Type B pancreatic cell (in vitro differentiated cells): ENCODE measurements at regions not wholly inside any gene's neighbourhood (a gene's known extent, or its start where the extent isn't known, plus 50 kb on each side); places are given as distances from the start of the nearest gene placed in this dataset.
"Not testable (repeated sequence)": the region's sequence is repeated elsewhere in the genome, so short reads cannot be mapped to it uniquely, and the experiment has no call there.

Experiments
- DNase-seq: peaks from one replicate; pipeline ENCODE4 v3.0.0; 2021; ENCODE audit warnings: mixed read lengths; ENCODE audit not compliant: unreplicated experiment; ENCODE audit errors: extremely low spot score
- H3K27ac Mint-ChIP-seq: 2 replicates; pipeline ENCODE4 v1.8.0; 2021; ENCODE audit warnings: mild to moderate bottlenecking, mixed read lengths
- H3K27me3 Mint-ChIP-seq: 2 replicates; pipeline ENCODE4 v1.8.0; 2021; ENCODE audit warnings: mixed read lengths
- H3K36me3 Mint-ChIP-seq: 2 replicates; pipeline ENCODE4 v1.8.0; 2021; ENCODE audit warnings: mixed read lengths
- H3K4me1 Mint-ChIP-seq: one replicate; pipeline ENCODE4 v1.8.0; 2021; ENCODE audit warnings: mixed read lengths; ENCODE audit not compliant: unreplicated experiment
- H3K4me3 Mint-ChIP-seq: 2 replicates; pipeline ENCODE4 v1.8.0; 2021; ENCODE audit warnings: mild to moderate bottlenecking, mixed read lengths
- H3K9me3 Mint-ChIP-seq: 2 replicates; pipeline ENCODE4 v1.8.0; 2021; ENCODE audit warnings: mixed read lengths
- TF ChIP-seq, protein P1 (sequence below): fragments of 200-600 bp; sonication (generic); conservative IDR thresholded peaks from 2 replicates; pipeline ENCODE4 v1.5.0; 2021; ENCODE audit warnings: antibody characterized with exemption, mild to moderate bottlenecking

DNA sequence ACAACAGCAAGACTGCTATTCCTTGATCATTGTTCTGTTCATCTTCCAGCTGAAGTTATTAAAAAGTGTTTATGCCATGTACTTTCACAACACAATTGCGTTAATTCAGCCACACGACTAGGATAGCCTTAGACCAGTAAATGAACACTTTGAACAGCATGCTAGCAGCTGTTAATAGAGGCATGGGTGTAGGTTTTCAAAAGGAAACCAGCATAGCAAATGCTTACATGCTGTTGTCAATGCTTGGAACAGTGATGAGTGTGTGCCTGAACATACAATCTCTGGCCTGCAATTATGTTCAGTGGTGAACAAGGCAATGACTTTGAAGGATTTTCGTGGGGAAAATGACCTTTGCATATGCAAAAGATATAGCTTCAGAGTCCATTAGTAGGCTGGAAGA is 127.4 kb upstream of the RBM19 start:
- Mint-ChIP-seq H3K36me3 (no peaks in the 10 kb centered on the region), H3K27me3 (peaks cover 37% of the 10 kb centered on the region), H3K4me1 (no peaks in the 10 kb centered on the region), H3K4me3 (no peak overlapping the region), H3K27ac (no peak overlapping the region), H3K9me3 (no peaks in the 10 kb centered on the region)
- TF ChIP-seq, protein P1, sequence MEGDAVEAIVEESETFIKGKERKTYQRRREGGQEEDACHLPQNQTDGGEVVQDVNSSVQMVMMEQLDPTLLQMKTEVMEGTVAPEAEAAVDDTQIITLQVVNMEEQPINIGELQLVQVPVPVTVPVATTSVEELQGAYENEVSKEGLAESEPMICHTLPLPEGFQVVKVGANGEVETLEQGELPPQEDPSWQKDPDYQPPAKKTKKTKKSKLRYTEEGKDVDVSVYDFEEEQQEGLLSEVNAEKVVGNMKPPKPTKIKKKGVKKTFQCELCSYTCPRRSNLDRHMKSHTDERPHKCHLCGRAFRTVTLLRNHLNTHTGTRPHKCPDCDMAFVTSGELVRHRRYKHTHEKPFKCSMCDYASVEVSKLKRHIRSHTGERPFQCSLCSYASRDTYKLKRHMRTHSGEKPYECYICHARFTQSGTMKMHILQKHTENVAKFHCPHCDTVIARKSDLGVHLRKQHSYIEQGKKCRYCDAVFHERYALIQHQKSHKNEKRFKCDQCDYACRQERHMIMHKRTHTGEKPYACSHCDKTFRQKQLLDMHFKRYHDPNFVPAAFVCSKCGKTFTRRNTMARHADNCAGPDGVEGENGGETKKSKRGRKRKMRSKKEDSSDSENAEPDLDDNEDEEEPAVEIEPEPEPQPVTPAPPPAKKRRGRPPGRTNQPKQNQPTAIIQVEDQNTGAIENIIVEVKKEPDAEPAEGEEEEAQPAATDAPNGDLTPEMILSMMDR, result no peak
- no peak for DNase-seq

DNA sequence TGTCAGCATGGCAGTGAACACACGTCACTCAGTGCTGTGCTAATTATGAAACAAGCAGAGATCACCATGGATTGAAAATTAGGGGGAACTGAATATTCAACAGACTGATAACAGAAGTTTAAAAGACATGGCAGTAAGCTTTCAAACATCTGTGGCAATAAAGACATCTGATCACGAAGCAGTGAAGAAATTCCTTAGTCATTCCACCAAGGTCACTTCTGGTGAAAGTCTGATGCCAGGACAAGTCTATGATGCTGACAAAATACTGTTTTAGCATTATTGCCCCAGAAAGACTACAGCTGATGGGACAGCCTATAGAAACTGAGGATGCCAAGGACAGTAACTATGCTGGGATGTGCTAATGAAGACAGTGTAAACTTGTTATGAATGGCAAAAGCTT is 126.9 kb upstream of the RBM19 start:
- H3K4me1 Mint-ChIP-seq, result no peaks in the 10 kb centered on the region
- H3K36me3 Mint-ChIP-seq, result no peaks in the 10 kb centered on the region
- H3K9me3 Mint-ChIP-seq, result no peaks in the 10 kb centered on the region
- TF ChIP-seq, protein P1, result no peak
- H3K4me3 Mint-ChIP-seq, result no peak overlapping the region
- DNase-seq, result no peak
- H3K27ac Mint-ChIP-seq, result no peak overlapping the region
- peaks cover 35% of the 10 kb centered on the region for H3K27me3 Mint-ChIP-seq

- peaks cover 38% of the 10 kb centered on the region for H3K27me3 Mint-ChIP-seq
- TF ChIP-seq, protein P1, result no peak
- H3K36me3 Mint-ChIP-seq, result no peaks in the 10 kb centered on the region
- H3K4me3 Mint-ChIP-seq, result no peak overlapping the region
- no peaks in the 10 kb centered on the region for H3K9me3 Mint-ChIP-seq
- no peak for DNase-seq
- H3K27ac Mint-ChIP-seq, result no peak overlapping the region
- H3K4me1 Mint-ChIP-seq, result no peaks in the 10 kb centered on the region
Measured at GRCh38 chr12:114090211-114090610, 124.1 kb upstream of the RBM19 start.

GRCh38 chr12:114073076-114073475 is 107.0 kb upstream of the RBM19 start:
- Mint-ChIP-seq H3K9me3 (peaks cover 5% of the 10 kb centered on the region), H3K4me3 (no peak overlapping the region), H3K4me1 (no peaks in the 10 kb centered on the region), H3K27ac (peak overlapping the region; percentile 73), H3K27me3 (peaks cover 71% of the 10 kb centered on the region), H3K36me3 (no peaks in the 10 kb centered on the region)
- no peak for DNase-seq
- TF ChIP-seq, protein P1, result no peak

GRCh38 chr12:114069507-114069906 is 103.4 kb upstream of the RBM19 start:
- TF ChIP-seq, protein P1, result no peak
- Mint-ChIP-seq H3K27me3 (peaks cover 80% of the 10 kb centered on the region), H3K27ac (peak overlapping the region; percentile 93), H3K4me1 (no peaks in the 10 kb centered on the region), H3K4me3 (peak overlapping the region; percentile 54), H3K9me3 (no peaks in the 10 kb centered on the region), H3K36me3 (no peaks in the 10 kb centered on the region)
- DNase-seq, result no peak

- no peaks in the 10 kb centered on the region for H3K9me3 Mint-ChIP-seq
- peak overlapping the region; percentile 83 for H3K4me3 Mint-ChIP-seq
Measured at GRCh38 chr12:114064497-114064896, 98.4 kb upstream of the RBM19 start.

GRCh38 chr12:114064034-114064433 is 97.9 kb upstream of the RBM19 start:
- not testable (repeated sequence) for H3K4me3 Mint-ChIP-seq, H3K9me3 Mint-ChIP-seq, H3K4me1 Mint-ChIP-seq, H3K27ac Mint-ChIP-seq, H3K36me3 Mint-ChIP-seq, DNase-seq
- H3K27me3 Mint-ChIP-seq, result peaks cover 48% of the 10 kb centered on the region

More at GRCh38 chr12:114064497-114064896, 98.4 kb upstream of the RBM19 start:
- Mint-ChIP-seq H3K36me3 (no peaks in the 10 kb centered on the region), H3K4me1 (no peaks in the 10 kb centered on the region), H3K27ac (peak overlapping the region; percentile 79), H3K27me3 (peaks cover 52% of the 10 kb centered on the region)
- DNase-seq, result no peak
- TF ChIP-seq, protein P1, result no peak
